ENCODE measurements at regions not wholly inside any gene's neighbourhood (a gene's known extent, or its start where the extent isn't known, plus 50 kb on each side); places are given as distances from the start of the nearest gene placed in this dataset.

- no peak for DNase-seq
Observed at GRCh38 chr1:72896256-72896655, 613.9 kb upstream of the NEGR1 start.

- DNase-seq = no peak
Observed at GRCh38 chr1:72892461-72892860, 610.1 kb upstream of the NEGR1 start.

GRCh38 chr1:72891976-72892375, 609.6 kb upstream of the NEGR1 start:
- DNase-seq = no peak

GRCh38 chr1:72885841-72886240, 603.5 kb upstream of the NEGR1 start:
- DNase-seq = no peak

GRCh38 chr1:72885017-72885416, 602.7 kb upstream of the NEGR1 start:
- DNase-seq = no peak

GRCh38 chr1:72869873-72870272, 587.5 kb upstream of the NEGR1 start:
- no peak for DNase-seq

GRCh38 chr1:72869441-72869840, 587.1 kb upstream of the NEGR1 start:
- DNase-seq = no peak

- DNase-seq = no peak
Observed at GRCh38 chr1:72851597-72851996, 569.3 kb upstream of the NEGR1 start.

GRCh38 chr1:72848997-72849396, 566.7 kb upstream of the NEGR1 start:
- no peak for DNase-seq

- DNase-seq = no peak
Observed at GRCh38 chr1:72847651-72848050, 565.3 kb upstream of the NEGR1 start.

- no peak for DNase-seq
Observed at GRCh38 chr1:72846476-72847278, 564.3 kb upstream of the NEGR1 start.

GRCh38 chr1:72845981-72846380, 563.6 kb upstream of the NEGR1 start:
- no peak for DNase-seq

- no peak for DNase-seq
Observed at GRCh38 chr1:72845381-72845780, 563.0 kb upstream of the NEGR1 start.

GRCh38 chr1:72837781-72838180, 555.4 kb upstream of the NEGR1 start:
- no peak for DNase-seq

- DNase-seq = no peak
Observed at GRCh38 chr1:72830606-72831390, 548.5 kb upstream of the NEGR1 start.

GRCh38 chr1:72827278-72827677, 544.9 kb upstream of the NEGR1 start:
- DNase-seq = no peak

- DNase-seq = no peak
Observed at GRCh38 chr1:72804541-72804940, 522.2 kb upstream of the NEGR1 start.

- no peak for DNase-seq
Observed at GRCh38 chr1:72781038-72781437, 498.7 kb upstream of the NEGR1 start.

GRCh38 chr1:72780212-72780611, 497.9 kb upstream of the NEGR1 start:
- no peak for DNase-seq

GRCh38 chr1:72777918-72778317, 495.6 kb upstream of the NEGR1 start:
- DNase-seq = no peak

GRCh38 chr1:72763481-72763880, 481.1 kb upstream of the NEGR1 start:
- DNase-seq = no peak

GRCh38 chr1:72759486-72759885, 477.1 kb upstream of the NEGR1 start:
- DNase-seq = no peak

- DNase-seq = no peak
Observed at GRCh38 chr1:72757843-72758242, 475.5 kb upstream of the NEGR1 start.

GRCh38 chr1:72745413-72745812, 463.1 kb upstream of the NEGR1 start:
- DNase-seq = no peak

Measured in hematopoietic multipotent progenitor cell treated with erythropoietin and hydrocortisone succinate and interleukin-3 and kit ligand, for 8 days (in vitro differentiated cells).